ENCODE measurements at regions not wholly inside any gene's neighbourhood (a gene's known extent, or its start where the extent isn't known, plus 50 kb on each side); places are given as distances from the start of the nearest gene placed in this dataset.
"Not testable (repeated sequence)": the region's sequence is repeated elsewhere in the genome, so short reads cannot be mapped to it uniquely, and the experiment has no call there.

- TF ChIP-seq CTCF, POLR2A (IDR thresholded peaks at IDR 0.05): not testable (repeated sequence)
Observed at GRCh38 chr4:9604893-9605190, 160.6 kb downstream of the DEFB131A start.

All from lower leg skin (tissue), 3 donors.